Mucosa of gallbladder (tissue), 1 donor: ENCODE measurements at regions not wholly inside any gene's neighbourhood (a gene's known extent, or its start where the extent isn't known, plus 50 kb on each side); places are given as distances from the start of the nearest gene placed in this dataset.
"Not testable (repeated sequence)": the region's sequence is repeated elsewhere in the genome, so short reads cannot be mapped to it uniquely, and the experiment has no call there.

Experiments used
- DNase-seq: peaks from one replicate; pipeline ENCODE4 v3.0.0-alpha.2; 2020; ENCODE audit warnings: low spot score
- donor health status: DM: no; HTN: no; CAD: no.

DNA sequence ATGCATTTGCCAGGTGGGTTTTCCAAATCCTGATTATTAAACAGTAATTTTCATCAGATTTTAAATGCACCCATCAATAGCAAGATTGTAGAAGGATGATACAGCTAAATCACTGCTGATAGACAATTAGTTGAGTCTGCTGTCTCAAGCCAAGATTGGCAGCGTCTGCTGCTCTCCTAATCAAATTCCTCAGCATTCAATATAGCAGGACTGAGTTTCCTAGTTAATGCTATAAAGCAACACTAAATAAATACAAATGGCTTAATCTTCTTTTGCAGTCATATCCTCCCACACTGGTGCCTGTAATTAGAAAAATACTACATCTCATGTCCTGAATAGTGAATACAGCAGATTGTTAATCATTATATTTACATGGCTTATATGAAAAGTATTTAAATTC lies 1028.8 kb downstream of the ADGRL2 start:
- DNase-seq, result no peak

DNA sequence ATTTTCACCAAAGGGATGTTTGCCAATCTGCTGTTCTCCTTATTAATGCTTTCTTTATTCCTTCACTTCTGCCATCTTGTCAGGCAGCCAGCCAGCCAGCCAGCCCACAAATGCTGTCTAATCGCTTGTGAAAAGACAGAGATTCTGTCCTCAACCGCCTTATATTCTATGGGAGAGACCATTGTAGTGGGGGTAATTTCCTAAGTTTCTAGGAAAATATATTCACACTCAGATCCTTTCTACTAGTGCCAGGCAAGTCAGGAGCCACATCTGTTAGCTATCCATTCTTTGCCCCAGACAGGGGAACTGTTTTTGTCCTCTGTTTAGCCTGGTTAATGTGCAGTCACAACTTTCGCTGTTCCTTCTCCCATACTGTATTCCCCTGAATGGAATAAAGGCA lies 1023.1 kb downstream of the ADGRL2 start:
- no peak for DNase-seq

- no peak for DNase-seq
These were observed 1020.1 kb downstream of the ADGRL2 start for GRCh38 chr1:82820816-82821215.

- DNase-seq, result no peak
These were observed 1018.5 kb downstream of the ADGRL2 start for GRCh38 chr1:82819234-82819633.

- no peak for DNase-seq
These were observed 1017.9 kb downstream of the ADGRL2 start for GRCh38 chr1:82818586-82818985.

DNA sequence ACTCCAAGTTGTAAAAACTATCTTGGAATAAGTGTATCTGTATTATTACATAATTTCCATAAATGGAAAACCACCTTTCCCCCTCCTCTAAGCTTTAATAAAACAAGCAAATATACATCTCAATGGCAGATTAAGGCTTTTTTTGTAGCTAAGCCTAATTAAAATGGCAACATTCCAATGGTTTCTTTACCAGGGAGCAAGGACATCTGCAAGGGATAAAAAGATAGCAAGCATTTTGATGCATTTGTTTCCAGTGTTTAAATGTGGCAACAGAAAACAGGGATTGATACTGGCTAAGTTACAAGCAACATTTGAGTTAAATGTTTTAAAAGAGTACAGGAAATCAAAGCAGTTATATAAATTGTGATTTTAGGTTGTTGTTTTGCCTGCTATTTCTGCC lies 1012.7 kb downstream of the ADGRL2 start:
- DNase-seq, result no peak

DNA sequence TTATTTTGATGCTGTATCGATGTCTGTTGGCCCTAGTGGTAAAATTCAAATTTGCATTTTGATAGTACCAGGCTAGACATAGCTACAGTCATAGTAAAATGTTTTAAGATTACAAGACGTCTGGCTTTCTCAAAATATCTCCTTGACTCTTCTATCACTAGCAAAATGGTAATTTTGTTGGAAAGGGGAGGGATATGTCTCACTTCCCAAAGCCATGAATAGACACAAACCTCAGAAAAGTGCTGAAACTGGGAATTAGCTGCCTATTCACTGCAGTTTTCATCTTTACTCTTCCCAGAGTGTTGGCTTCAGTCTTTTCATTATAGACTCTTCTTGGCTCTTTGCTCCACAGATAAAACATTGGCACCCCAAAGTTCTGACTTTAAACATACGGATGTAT lies 1009.9 kb downstream of the ADGRL2 start:
- DNase-seq, result no peak

DNA sequence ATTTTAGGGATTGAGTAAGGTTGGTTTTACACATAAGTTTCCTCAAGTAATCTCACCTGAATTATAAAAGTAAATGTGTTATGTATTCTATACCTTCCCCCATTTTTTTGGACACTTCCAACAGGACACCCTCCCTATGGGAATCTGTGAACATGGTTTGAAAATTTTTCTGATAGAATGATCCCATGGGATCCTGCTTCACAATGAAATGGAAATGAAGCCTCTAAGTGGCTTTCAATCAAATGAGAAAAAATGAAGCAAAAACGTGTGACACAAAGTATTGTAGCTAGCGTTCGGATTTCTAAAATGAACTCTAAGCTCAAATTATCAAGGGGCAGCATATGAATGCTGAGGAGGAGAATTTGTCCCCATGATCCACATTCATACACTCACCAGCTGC lies 1006.8 kb downstream of the ADGRL2 start:
- no peak for DNase-seq

DNA sequence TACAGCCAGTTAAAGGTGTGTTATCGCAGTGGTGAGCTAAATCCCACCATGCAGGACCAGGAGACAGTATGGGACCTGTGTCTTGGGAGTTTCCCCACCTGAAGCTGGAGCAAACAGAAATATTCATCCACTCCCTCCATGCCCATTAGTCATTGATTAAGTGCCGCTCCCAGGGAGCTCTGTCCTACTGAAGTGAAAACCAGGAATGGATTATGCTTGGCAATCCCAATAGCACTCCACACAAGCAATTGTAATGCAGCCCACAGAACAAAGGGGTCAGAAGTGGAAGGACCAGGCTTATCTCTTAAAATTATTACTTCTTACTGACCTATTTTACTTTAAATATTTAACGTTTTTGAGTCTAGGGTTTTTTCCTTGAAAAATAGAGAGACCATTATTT lies 1005.4 kb downstream of the ADGRL2 start:
- no peak for DNase-seq

DNA sequence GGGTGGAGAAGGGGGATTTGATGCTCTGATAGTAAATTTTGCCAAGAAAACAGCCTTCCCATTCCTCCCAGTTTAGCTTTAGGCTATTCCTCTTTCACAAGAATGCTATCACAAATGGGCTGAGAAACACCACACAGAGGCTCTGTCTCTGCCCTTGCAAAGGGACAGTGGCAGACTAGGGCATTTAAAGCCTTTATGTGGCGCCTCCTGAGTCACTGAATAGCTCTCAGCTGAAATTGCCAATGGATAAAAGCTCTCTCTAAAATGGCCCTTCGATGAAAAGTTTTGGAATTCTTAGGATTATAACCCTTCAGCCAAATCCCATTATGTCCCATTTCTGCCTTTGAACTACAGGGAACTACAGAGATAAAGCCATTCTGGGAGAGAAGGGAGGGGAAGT lies 1000.4 kb downstream of the ADGRL2 start:
- no peak for DNase-seq

- no peak for DNase-seq
These were observed 1000.0 kb downstream of the ADGRL2 start for GRCh38 chr1:82800721-82801120.

- no peak for DNase-seq
These were observed 998.5 kb downstream of the ADGRL2 start for GRCh38 chr1:82799261-82799660.

DNA sequence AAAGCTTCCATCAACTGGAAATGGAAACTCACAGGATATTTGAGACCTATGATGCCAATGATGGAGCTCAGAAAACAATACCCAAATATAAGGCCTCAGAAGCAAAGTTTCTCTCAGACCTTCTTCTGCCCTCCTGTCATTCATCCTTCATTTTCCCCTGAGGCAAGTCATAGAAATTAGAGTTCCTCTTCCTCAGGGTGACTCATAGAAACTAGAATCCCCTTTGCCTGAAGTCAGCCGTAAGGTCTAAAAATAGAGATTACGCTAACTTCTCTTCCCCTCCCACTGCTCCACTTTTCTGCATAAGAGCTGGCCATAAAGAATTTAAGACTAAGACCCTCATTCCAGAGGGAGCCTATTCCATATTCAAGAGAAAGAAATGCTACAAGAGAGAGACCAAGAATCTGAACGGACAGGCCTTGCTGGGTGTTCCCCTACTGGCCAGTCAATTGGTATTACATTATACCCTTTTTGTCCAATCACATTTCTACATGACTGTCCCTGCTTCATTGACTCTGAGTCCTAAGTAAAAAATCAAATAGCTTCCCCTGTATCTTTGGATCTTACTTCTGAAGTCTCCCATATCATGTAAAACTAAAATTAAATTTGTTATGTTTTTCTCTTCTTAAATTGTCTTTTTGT lies 994.9 kb downstream of the ADGRL2 start:
- no peak for DNase-seq

- no peak for DNase-seq
These were observed 991.4 kb downstream of the ADGRL2 start for GRCh38 chr1:82792151-82792550.

DNA sequence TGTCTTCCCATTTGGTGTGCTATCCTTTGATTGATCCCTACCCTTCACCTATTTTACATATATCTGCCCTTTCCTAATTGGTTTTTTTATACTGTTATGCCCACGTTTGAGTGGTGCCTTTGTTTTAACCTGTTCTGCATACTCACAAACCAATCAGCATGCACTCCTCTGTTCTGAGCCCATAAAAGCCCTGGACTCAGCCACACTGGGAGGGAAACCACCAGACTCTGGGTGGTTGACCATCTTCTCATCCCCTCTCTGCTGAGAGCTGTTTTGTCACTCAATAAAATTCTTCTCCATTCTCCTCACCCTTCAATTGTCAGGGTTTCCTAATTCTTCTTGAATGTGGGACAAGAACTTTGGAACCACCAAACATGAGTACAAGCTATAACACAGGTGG lies 989.8 kb downstream of the ADGRL2 start:
- DNase-seq, result no peak

- no peak for DNase-seq
These were observed 987.9 kb downstream of the ADGRL2 start for GRCh38 chr1:82788660-82789059.

GRCh38 chr1:82788038-82788437 lies 987.3 kb downstream of the ADGRL2 start:
- DNase-seq, result no peak

DNA sequence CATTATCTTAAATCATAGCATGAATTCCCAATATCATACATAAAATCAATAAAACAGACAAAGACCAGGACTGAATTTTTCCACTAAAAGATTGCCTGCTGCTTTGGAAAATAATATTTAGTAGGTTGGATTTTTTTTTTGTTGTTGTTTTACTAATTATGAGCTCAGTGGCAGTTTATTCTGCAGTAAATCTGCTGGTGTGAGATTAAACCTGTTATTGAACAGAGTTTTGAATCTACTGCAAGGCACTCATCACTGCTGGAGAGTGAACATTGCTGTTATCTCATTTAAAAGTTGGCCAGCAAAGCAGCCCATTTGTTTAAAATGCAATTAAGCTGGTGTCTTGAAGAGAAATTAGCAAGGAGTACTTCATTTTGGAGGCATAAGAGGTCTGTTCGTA lies 986.1 kb downstream of the ADGRL2 start:
- DNase-seq, result no peak

- DNase-seq, result no peak
These were observed 984.6 kb downstream of the ADGRL2 start for GRCh38 chr1:82785268-82785790.

- DNase-seq, result no peak
These were observed 982.3 kb downstream of the ADGRL2 start for GRCh38 chr1:82783044-82783443.

DNA sequence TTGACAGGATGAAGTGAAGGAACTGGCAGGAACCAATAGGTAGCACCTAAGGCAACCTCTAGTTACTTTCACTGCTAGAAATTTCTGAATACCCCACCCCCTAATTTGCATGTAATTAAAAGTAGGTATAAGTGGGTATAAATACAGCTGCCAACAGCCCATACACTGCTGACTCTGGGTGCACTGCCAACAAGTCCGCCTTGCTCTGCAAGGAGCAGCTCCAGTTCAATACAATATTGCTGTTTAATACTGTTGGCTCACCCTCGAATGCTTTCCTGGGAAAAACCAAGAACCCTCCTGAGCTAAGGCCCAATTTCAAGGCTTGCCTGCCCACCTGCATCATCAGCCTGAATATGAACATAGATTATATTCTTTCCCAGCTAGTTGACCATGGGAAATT lies 981.9 kb downstream of the ADGRL2 start:
- no peak for DNase-seq

- no peak for DNase-seq
These were observed 977.9 kb downstream of the ADGRL2 start for GRCh38 chr1:82778612-82779011.

DNA sequence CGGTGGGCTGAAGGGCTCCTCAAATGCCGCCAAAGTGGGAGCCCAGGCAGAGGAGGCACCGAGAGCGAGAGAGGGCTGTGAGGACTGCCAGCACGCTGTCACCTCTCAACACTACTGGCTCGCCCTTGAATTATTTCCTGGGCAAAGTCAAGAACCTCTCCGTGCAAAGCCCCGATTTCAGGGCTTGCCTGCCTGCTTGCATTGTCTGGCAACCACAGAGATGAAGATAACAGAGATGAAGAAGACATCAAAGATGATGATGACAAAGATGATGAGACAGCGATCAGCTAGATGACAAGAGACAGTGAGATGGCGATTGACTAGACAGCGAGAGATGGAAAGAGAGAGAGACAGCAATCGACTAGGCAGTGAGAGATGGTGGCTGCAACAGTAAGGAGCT lies 976.5 kb downstream of the ADGRL2 start:
- DNase-seq, result no peak

DNA sequence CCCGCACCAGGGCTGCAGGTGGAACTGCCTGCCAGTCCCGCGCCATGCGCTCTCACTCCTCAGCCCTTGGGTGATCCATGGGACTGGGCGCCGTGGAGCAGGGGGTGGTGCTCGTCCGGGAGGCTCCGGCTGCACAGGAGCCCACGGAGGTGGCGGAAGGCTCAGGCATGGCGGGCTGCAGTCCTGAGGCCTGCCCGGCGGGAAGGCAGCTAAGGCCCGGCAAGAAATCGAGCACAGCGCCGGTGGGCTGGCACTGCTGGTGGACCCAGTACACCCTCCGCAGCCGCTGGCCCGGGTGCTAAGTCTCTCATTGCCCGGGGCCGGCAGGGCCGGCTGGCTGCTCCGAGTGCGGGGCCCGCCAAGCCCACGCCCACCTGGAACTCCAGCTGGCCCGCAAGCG lies 976.0 kb downstream of the ADGRL2 start:
- DNase-seq, result not testable (repeated sequence)
